GM23248 (cell line): ENCODE measurements at regions not wholly inside any gene's neighbourhood (a gene's known extent, or its start where the extent isn't known, plus 50 kb on each side); places are given as distances from the start of the nearest gene placed in this dataset.
"Not testable (repeated sequence)": the region's sequence is repeated elsewhere in the genome, so short reads cannot be mapped to it uniquely, and the experiment has no call there.

Source experiments
- DNase-seq: peaks from one replicate; pipeline ENCODE4 v3.0.0-alpha.2; 2015
- H2AFZ ChIP-seq: fragments of 200-600 bp; sonication (generic); 2 replicates; pipeline ENCODE4 v1.6.1; 2016; ENCODE audit warnings: antibody characterized with exemption
- H3F3A ChIP-seq: fragments of 200-600 bp; sonication (generic); 2 replicates; pipeline ENCODE4 v1.6.1; 2016; ENCODE audit warnings: mild to moderate bottlenecking, antibody characterized with exemption, mixed run types; ENCODE audit not compliant: insufficient read depth
- H3K27ac ChIP-seq: fragments of 200-600 bp; sonication (generic); 2 replicates; pipeline ENCODE4 v1.5.1; 2016; ENCODE audit warnings: mild to moderate bottlenecking
- H3K27me3 ChIP-seq: fragments of 200-600 bp; sonication (generic); replicated peaks from 2 replicates; pipeline ENCODE4 v1.6.1; 2016; ENCODE audit warnings: mild to moderate bottlenecking; ENCODE audit not compliant: insufficient read depth
- H3K36me3 ChIP-seq: fragments of 200-600 bp; sonication (generic); 2 replicates; pipeline ENCODE4 v1.6.1; 2016; ENCODE audit warnings: low read depth, mild to moderate bottlenecking
- H3K4me1 ChIP-seq: fragments of 200-600 bp; sonication (generic); 2 replicates; pipeline ENCODE4 v1.6.1; 2016; ENCODE audit warnings: mild to moderate bottlenecking; ENCODE audit not compliant: insufficient read depth
- H3K4me2 ChIP-seq: fragments of 200-600 bp; sonication (generic); one replicate; pipeline ENCODE4 v1.6.1; 2016; ENCODE audit warnings: mild to moderate bottlenecking; ENCODE audit not compliant: unreplicated experiment
- H3K4me3 ChIP-seq: fragments of 200-600 bp; sonication (generic); 2 replicates; pipeline ENCODE4 v1.5.1; 2016; ENCODE audit warnings: mild to moderate bottlenecking
- H3K79me2 ChIP-seq: fragments of 200-600 bp; sonication (generic); 2 replicates; pipeline ENCODE4 v1.6.1; 2016; ENCODE audit warnings: mild to moderate bottlenecking; ENCODE audit not compliant: insufficient read depth
- H3K9ac ChIP-seq: fragments of 200-600 bp; sonication (generic); 2 replicates; pipeline ENCODE4 v1.6.1; 2016; ENCODE audit warnings: mild to moderate bottlenecking
- H3K9me2 ChIP-seq: fragments of 200-600 bp; sonication (generic); 2 replicates; pipeline ENCODE4 v1.6.1; 2016; ENCODE audit warnings: mixed run types, mild to moderate bottlenecking, moderate library complexity; ENCODE audit not compliant: insufficient read depth
- H3K9me3 ChIP-seq: fragments of 200-600 bp; sonication (generic); one replicate; pipeline ENCODE4 v1.6.1; 2017; ENCODE audit warnings: low read depth
- H4K20me1 ChIP-seq: fragments of 200-600 bp; sonication (generic); 2 replicates; pipeline ENCODE4 v1.6.0; 2016; ENCODE audit not compliant: insufficient read depth
- EZH2 ChIP-seq: fragments of 200-600 bp; sonication (generic); IDR thresholded peaks from 2 replicates; pipeline ENCODE4 v1.6.1; 2018; ENCODE audit warnings: antibody characterized with exemption, mild to moderate bottlenecking; ENCODE audit not compliant: insufficient read depth, poor library complexity, severe bottlenecking
- EZH2phosphoT487 ChIP-seq: fragments of 200-600 bp; sonication (generic); IDR thresholded peaks from 2 replicates; pipeline ENCODE4 v1.6.1; 2018; ENCODE audit warnings: antibody characterized with exemption, moderate library complexity, mild to moderate bottlenecking, low read depth; ENCODE audit not compliant: insufficient read depth
- WGBS, 2 experiments: methylation state at CpG; one replicate each; pipeline ENCODE4 v1.1.6; 2015 to 2017; ENCODE audit warnings: low lambda C conversion rate in 2 of 2, low coverage in 1 of 2; ENCODE audit errors: missing lambda C conversion rate in 2 of 2; 5-methylcytosine and 5-hydroxymethylcytosine counted together
- in situ Hi-C: fragments of 300-500 bp; cut with MboI; formaldehyde crosslinking; loops from 2 replicates; pipeline ENCODE4 v1.15.0; 2020

DNA sequence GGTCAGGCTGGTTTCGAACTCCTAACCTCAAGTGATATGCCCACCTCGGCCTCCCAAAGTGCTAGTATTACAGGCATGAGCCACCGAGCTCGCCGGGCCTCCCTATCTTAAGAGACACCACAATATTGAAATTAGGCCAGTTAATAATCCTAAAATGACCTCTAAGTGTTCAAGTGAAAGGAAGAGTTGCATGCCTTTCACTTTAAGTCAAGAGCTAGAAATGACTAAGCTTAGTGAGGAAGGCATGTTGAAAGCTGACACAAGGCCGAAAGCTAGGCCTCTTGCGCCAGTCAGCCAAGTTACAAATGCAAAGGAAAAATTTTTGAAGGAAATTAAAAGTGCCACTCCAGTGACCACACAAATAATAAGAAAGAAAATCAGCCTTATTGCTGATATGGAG, 144.5 kb upstream of the FNDC3A start:
- Histone ChIP-seq H3K4me3 (no peak overlapping the region), H3K4me1 (peaks cover 9% of the 10 kb centered on the region; the same call in 1 of the 2 replicates), H2AFZ (no peak overlapping the region), H3K27ac (no peak overlapping the region), H3K4me2 (no peak overlapping the region), H3K9me2 (no peaks in the 10 kb centered on the region), H3F3A (no peaks in the 10 kb centered on the region), H3K79me2 (no peaks in the 10 kb centered on the region), H3K9me3 (no peaks in the 10 kb centered on the region), H4K20me1 (no peaks in the 10 kb centered on the region), H3K27me3 (no peaks in the 10 kb centered on the region), H3K36me3 (no peaks in the 10 kb centered on the region), H3K9ac (no peak overlapping the region)
- TF ChIP-seq EZH2: no peak
- no peak for TF ChIP-seq EZH2phosphoT487
- in situ Hi-C loops: no loop called here
- WGBS, 2 experiments: 75 to 80% methylated on average over 7 of the region's 7 CpGs
- peak; percentile 32 for DNase-seq

DNA sequence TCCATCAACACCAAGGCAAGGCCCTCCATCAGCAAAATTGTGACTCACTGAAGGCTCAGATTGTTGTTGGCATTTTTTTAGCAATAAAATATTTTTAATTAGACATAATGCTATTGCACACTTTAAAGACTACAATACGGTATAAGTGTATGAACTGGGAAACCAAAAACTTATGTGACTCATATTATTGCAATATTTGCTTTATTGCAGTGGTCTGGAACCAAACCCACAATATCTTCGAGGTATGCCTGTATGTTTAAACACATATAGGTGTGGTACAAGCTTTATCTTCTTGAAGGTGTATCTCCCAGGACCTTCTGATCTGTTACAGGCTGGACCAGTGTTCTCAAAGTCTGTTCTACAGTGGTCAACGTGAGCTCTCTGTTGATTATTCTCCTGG, 142.3 kb upstream of the FNDC3A start:
- H3K4me3 ChIP-seq: no peak overlapping the region

DNA sequence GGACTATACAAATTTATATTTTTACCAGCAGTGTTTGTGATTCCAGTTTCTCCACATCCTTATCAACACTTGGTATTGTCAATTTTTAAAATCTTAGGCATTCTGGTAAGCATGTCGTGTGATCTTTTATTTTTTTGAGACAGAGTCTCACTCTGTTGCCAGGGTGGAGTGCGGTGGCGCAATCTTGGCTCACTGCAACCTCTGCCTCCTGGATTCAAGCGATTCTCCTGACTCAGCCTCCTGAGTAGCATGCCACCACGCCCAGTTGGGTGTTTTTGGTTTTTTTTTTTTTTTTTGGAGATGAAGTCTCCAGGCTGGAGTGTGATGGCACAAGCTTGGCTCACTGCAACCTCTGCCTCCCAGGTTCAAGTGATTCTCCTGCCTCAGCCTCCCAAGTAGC, 140.4 kb upstream of the FNDC3A start:
- WGBS, 2 experiments: 66 to 70% methylated on average over 5 of the region's 5 CpGs
- H3K9me3 ChIP-seq, H3K9ac ChIP-seq, H3K27ac ChIP-seq, H3K4me1 ChIP-seq, H3K27me3 ChIP-seq, H3K4me2 ChIP-seq, H4K20me1 ChIP-seq, H3K36me3 ChIP-seq, DNase-seq, H2AFZ ChIP-seq, H3F3A ChIP-seq, in situ Hi-C loops, H3K79me2 ChIP-seq, H3K9me2 ChIP-seq, H3K4me3 ChIP-seq: not testable (repeated sequence)

More for the DNA sequence above, 142.3 kb upstream of the FNDC3A start:
- no peaks in the 10 kb centered on the region for H4K20me1 ChIP-seq
- H3F3A ChIP-seq: no peaks in the 10 kb centered on the region
- H3K4me2 ChIP-seq: no peak overlapping the region
- WGBS, 2 experiments: 42 to 54% methylated on average over 3 of the region's 3 CpGs
- H3K9me2 ChIP-seq: no peaks in the 10 kb centered on the region; the same call in 1 of the 2 replicates
- in situ Hi-C loops: no loop called here
- no peaks in the 10 kb centered on the region for H3K79me2 ChIP-seq
- peaks cover 9% of the 10 kb centered on the region; the same call in 1 of the 2 replicates for H3K4me1 ChIP-seq
- H3K9me3 ChIP-seq: no peaks in the 10 kb centered on the region
- H3K27me3 ChIP-seq: no peaks in the 10 kb centered on the region
- no peak overlapping the region for H2AFZ ChIP-seq
- TF ChIP-seq EZH2 (no peak), EZH2phosphoT487 (no peak)
- H3K36me3 ChIP-seq: no peaks in the 10 kb centered on the region
- DNase-seq: no peak
- no peak overlapping the region for H3K27ac ChIP-seq
- no peak overlapping the region for H3K9ac ChIP-seq

DNA sequence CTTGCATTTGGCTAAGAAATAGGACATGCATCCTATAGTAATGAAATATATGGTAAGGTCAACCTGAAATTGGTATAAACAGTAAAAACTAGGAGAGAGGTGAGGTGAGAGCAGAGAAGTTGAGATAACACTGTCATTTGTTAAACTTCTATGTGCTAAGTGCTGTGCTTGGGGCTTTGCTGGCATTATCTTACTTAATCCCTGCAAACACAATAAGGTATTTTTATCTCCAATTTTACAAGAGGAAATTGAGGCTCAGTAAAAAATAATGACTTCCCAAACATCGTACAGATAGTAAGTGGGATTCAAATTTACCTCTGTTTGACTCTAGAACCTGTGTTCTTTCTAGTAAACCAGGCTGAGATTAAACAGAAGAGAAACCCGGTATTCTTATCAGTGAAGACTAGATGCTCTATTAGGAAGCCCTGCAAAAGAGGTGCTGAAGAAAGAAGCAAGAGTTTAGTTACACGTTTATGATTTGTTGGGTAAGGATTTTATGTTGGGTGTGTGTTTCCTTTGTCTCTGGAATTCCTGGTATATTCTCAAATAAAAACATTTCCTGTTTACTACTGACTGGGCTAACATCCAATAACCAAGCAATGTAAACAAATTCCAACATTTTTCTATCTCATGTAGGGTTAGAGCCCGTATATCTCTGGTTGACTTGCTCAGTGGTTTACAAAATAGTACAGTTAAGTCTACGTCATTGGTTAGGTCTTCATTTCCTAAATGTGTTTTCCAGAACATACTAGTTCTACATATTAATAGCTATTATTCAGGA, 137.3 kb upstream of the FNDC3A start:
- H3K79me2 ChIP-seq: no peaks in the 10 kb centered on the region
- no peaks in the 10 kb centered on the region; the same call in 1 of the 2 replicates for H3K9me2 ChIP-seq
- H4K20me1 ChIP-seq: no peaks in the 10 kb centered on the region
- no peak for TF ChIP-seq EZH2phosphoT487
- H3K9ac ChIP-seq: no peak overlapping the region
- H3K9me3 ChIP-seq: no peaks in the 10 kb centered on the region
- no peaks in the 10 kb centered on the region for H3K4me1 ChIP-seq
- H3K36me3 ChIP-seq: no peaks in the 10 kb centered on the region
- 47% methylated on average over 5 of the region's 5 CpGs for WGBS, 2 experiments
- in situ Hi-C loops: no loop called here
- H3K4me2 ChIP-seq: no peak overlapping the region
- no peak for DNase-seq
- H3F3A ChIP-seq: no peaks in the 10 kb centered on the region
- H3K4me3 ChIP-seq: no peak overlapping the region
- H3K27me3 ChIP-seq: no peaks in the 10 kb centered on the region
- no peak overlapping the region for H3K27ac ChIP-seq
- H2AFZ ChIP-seq: no peak overlapping the region

DNA sequence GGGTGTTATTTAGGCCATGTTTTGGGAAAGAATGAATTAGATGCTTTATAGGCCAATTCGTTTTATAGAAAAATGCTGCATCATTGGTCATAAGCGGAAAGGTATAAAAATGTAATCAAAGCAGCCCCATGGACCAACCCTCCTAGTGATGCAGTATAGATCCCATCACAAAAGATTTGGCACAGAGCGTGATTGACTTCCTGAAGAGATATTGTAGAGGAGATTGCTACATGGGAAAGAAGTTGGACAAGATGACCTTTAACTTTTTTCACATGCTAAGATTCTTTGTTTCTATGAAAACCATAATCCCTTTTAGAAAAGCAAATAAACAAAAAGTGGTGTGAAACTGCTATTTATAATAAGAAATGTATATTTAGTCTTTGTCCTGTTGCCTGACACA, 136.5 kb upstream of the FNDC3A start:
- H3K36me3 ChIP-seq: no peaks in the 10 kb centered on the region

More for the DNA sequence above, 136.5 kb upstream of the FNDC3A start:
- Histone ChIP-seq H3K9me3 (no peaks in the 10 kb centered on the region), H3K4me1 (no peaks in the 10 kb centered on the region), H3K79me2 (no peaks in the 10 kb centered on the region), H3K4me3 (no peak overlapping the region), H3K4me2 (no peak overlapping the region), H2AFZ (no peak overlapping the region), H3K27ac (no peak overlapping the region), H3K9ac (no peak overlapping the region), H3K9me2 (no peaks in the 10 kb centered on the region; the same call in 1 of the 2 replicates), H4K20me1 (no peaks in the 10 kb centered on the region), H3K27me3 (no peaks in the 10 kb centered on the region), H3F3A (no peaks in the 10 kb centered on the region)
- WGBS, 2 experiments: 78 to 81% methylated on average over 3 of the region's 3 CpGs
- in situ Hi-C loops: no loop called here
- TF ChIP-seq EZH2phosphoT487: no peak
- TF ChIP-seq EZH2: no peak
- DNase-seq: no peak
